Spinal cord (tissue), 9 donors: ENCODE measurements at regions not wholly inside any gene's neighbourhood (a gene's known extent, or its start where the extent isn't known, plus 50 kb on each side); places are given as distances from the start of the nearest gene placed in this dataset.

ENCODE experiments used
- DNase-seq, 6 donors: peaks; one replicate each; pipeline versions ENCODE4 v3.0.0 to v3.0.0-alpha.2; 2013 to 2015; ENCODE audit warnings: low spot score in 6 of 6, low read depth in 4 of 6
- H3K27ac ChIP-seq: one replicate; pipeline ENCODE4 v1.5.1; 2013; ENCODE audit warnings: low read depth, low read length, control low read depth
- H3K27me3 ChIP-seq: one replicate; pipeline ENCODE4 v1.6.1; 2013; ENCODE audit warnings: low read length; ENCODE audit not compliant: control insufficient read depth, insufficient read depth
- H3K36me3 ChIP-seq: one replicate; pipeline ENCODE4 v1.6.1; 2013; ENCODE audit warnings: low read length; ENCODE audit not compliant: control insufficient read depth, insufficient read depth
- H3K4me1 ChIP-seq: one replicate; pipeline ENCODE4 v1.6.1; 2013; ENCODE audit warnings: low read length; ENCODE audit not compliant: control insufficient read depth, insufficient read depth
- H3K4me3 ChIP-seq: one replicate; pipeline ENCODE4 v1.5.1; 2013; ENCODE audit warnings: low read depth, low read length, control low read depth
- H3K9me3 ChIP-seq: one replicate; pipeline ENCODE4 v1.6.1; 2013; ENCODE audit warnings: low read length; ENCODE audit not compliant: control insufficient read depth, insufficient read depth
- WGBS: methylation state at CpG from one replicate; pipeline ENCODE4 v1.1.5; 2013; ENCODE audit warnings: missing lambda C conversion rate; ENCODE audit not compliant: insufficient coverage; 5-methylcytosine and 5-hydroxymethylcytosine counted together
- donor health status: healthy.

- Histone ChIP-seq H3K36me3 (no peaks in the 10 kb centered on the region), H3K9me3 (no peaks in the 10 kb centered on the region), H3K27me3 (no peaks in the 10 kb centered on the region), H3K4me1 (peaks cover 14% of the 10 kb centered on the region), H3K27ac (no peak overlapping the region), H3K4me3 (no peak overlapping the region)
- no peak for DNase-seq
Measured at GRCh38 chr10:71123023-71123422, 89.3 kb upstream of the UNC5B start.

- no peak for DNase-seq
- no peaks in the 10 kb centered on the region for H3K27me3 ChIP-seq
- 85% methylated on average over 10 of the region's 13 CpGs for WGBS
- no peaks in the 10 kb centered on the region for H3K9me3 ChIP-seq
- H3K27ac ChIP-seq = no peak overlapping the region
- peaks cover 14% of the 10 kb centered on the region for H3K4me1 ChIP-seq
- no peaks in the 10 kb centered on the region for H3K36me3 ChIP-seq
- no peak overlapping the region for H3K4me3 ChIP-seq
Measured at GRCh38 chr10:71124921-71125748, 87.2 kb upstream of the UNC5B start.

GRCh38 chr10:71125749-71126107, 86.6 kb upstream of the UNC5B start:
- WGBS = 89% methylated on average over 3 of the region's 4 CpGs
- no peak overlapping the region for H3K27ac ChIP-seq
- H3K9me3 ChIP-seq = no peaks in the 10 kb centered on the region
- DNase-seq = no peak
- peaks cover 14% of the 10 kb centered on the region for H3K4me1 ChIP-seq
- no peaks in the 10 kb centered on the region for H3K36me3 ChIP-seq
- H3K4me3 ChIP-seq = no peak overlapping the region
- H3K27me3 ChIP-seq = no peaks in the 10 kb centered on the region

- peaks cover 14% of the 10 kb centered on the region for H3K4me1 ChIP-seq
- no peak overlapping the region for H3K4me3 ChIP-seq
- DNase-seq = no peak
- H3K9me3 ChIP-seq = no peaks in the 10 kb centered on the region
- no peak overlapping the region for H3K27ac ChIP-seq
- no peaks in the 10 kb centered on the region for H3K36me3 ChIP-seq
- WGBS = 95% methylated on average over 7 of the region's 7 CpGs
- no peaks in the 10 kb centered on the region for H3K27me3 ChIP-seq
Measured at GRCh38 chr10:71126432-71126831, 85.9 kb upstream of the UNC5B start.

- H3K27ac ChIP-seq = no peak overlapping the region
- H3K4me3 ChIP-seq = no peak overlapping the region
Measured at GRCh38 chr10:71127104-71127503, 85.3 kb upstream of the UNC5B start.

DNA sequence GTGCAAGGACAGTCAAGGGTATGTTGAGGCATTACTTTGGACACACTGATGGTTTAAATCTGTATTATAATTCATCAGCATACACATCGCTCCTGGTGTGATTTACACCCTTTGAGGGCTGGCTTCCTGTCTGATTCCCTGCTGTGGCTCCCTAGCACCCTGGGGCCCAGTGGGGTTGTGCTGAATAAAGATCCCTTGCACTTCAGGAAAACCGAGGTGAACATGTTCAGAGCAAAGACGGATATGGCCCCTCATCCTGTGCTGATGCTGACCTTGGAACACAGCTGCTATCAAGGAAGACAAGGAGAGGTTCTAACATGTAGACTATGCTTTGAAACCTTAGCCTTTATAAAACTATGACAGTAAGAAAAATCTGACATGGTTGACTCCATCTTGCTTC, 84.6 kb upstream of the UNC5B start:
- Histone ChIP-seq H3K9me3 (no peaks in the 10 kb centered on the region), H3K27me3 (no peaks in the 10 kb centered on the region), H3K4me3 (no peak overlapping the region), H3K4me1 (peaks cover 19% of the 10 kb centered on the region), H3K36me3 (no peaks in the 10 kb centered on the region), H3K27ac (no peak overlapping the region)
- DNase-seq = no peak
- 59% methylated on average over 2 of the region's 3 CpGs for WGBS

More at GRCh38 chr10:71127104-71127503, 85.3 kb upstream of the UNC5B start:
- Histone ChIP-seq H3K36me3 (no peaks in the 10 kb centered on the region), H3K4me1 (peaks cover 14% of the 10 kb centered on the region), H3K27me3 (no peaks in the 10 kb centered on the region), H3K9me3 (no peaks in the 10 kb centered on the region)
- DNase-seq = no peak
- WGBS = 81% methylated on average over 5 of the region's 5 CpGs

DNA sequence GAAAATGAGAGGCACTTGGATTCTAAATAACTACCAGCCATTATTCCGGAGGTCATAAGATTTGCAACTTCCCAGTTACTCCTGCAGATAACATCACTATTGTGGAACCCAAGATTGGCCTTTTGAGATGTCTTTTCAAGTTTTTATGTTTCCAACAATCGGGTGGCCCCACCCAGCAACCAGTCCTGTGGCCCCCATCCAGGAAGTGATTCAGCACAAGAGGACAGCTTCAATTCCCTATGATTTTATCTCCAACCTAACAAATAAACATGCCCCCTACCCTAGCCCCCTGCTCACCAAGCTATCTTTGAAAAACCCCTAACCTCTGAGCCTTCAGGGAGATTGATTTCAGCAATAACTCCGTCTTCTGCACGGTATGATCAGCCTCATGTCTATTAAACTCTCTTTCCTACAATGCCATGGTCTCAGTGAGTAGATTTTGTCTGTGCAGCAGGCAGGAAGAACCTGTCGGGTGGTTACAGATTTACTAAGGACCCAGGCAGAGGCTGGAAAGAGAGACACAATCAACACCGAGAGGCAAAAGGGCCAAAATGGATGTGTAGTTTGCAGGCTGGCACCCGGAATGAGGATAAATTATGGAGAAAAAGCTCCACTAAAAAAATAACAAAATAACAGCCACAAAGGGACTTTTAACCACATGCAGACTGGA, 83.9 kb upstream of the UNC5B start:
- 30% methylated on average over 3 of the region's 7 CpGs for WGBS
- H3K36me3 ChIP-seq = no peaks in the 10 kb centered on the region
- no peaks in the 10 kb centered on the region for H3K9me3 ChIP-seq
- no peaks in the 10 kb centered on the region for H3K27me3 ChIP-seq
- no peak overlapping the region for H3K4me3 ChIP-seq
- H3K27ac ChIP-seq = no peak overlapping the region
- H3K4me1 ChIP-seq = peaks cover 19% of the 10 kb centered on the region
- peak in 1 of 6 donors; percentile 51 for DNase-seq

DNA sequence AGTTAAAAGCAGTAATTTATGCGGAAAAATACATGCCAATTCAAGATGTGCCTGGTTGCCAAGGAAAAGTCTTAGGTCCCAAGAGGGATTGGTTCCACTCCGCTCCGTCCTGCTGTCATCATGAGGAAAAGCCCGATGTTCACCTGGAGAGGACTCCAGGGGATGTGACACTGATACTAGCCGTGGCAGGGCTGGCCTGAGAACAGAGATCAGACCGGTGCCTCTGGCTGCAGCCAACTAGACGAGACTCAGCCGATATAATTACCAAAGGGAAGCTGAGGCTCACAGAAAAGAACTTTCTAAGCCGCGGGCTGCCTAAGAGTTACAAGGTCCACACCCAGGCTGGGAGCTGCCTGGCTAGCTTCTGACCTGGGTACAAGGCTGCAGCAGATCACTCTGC, 81.3 kb upstream of the UNC5B start:
- DNase-seq = peak in 1 of 6 donors; percentile 5
- no peaks in the 10 kb centered on the region for H3K27me3 ChIP-seq
- no peaks in the 10 kb centered on the region for H3K9me3 ChIP-seq
- H3K4me3 ChIP-seq = no peak overlapping the region
- 60% methylated on average over 10 of the region's 10 CpGs for WGBS
- H3K36me3 ChIP-seq = no peaks in the 10 kb centered on the region
- no peak overlapping the region for H3K27ac ChIP-seq
- H3K4me1 ChIP-seq = peaks cover 23% of the 10 kb centered on the region

DNA sequence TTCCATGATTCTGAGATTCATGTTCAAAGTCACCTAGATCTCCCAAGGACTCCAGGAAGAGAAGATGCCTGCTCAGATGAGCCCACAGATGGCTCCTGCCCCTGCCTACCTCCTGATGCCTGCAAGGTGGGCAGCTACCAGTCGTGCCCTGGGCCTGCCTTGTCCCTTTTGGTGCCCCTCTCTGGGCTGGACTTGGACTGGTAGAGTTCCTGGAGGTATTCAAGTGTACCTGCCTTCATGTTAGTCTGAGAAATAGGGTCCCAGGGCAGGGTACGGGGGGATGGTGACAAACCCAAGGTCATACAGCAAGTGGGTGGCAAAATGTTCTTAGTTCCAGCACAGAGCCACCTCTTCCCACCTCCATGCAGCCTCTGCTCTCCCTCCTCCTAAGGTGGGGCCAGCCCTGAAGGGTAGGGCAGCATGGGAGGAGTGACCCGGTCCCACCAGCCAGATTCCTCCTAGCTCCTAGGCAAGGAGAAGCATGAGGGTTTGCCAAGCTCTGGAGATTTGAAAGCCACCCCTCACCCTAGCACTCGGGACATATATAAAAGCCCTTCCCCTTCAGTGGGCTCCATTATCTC, 80.8 kb upstream of the UNC5B start:
- DNase-seq = no peak
- 92% methylated on average over 3 of the region's 4 CpGs for WGBS

More for the DNA sequence above, 80.8 kb upstream of the UNC5B start:
- Histone ChIP-seq H3K36me3 (no peaks in the 10 kb centered on the region), H3K27ac (no peak overlapping the region), H3K4me1 (peaks cover 24% of the 10 kb centered on the region), H3K27me3 (no peaks in the 10 kb centered on the region), H3K4me3 (no peak overlapping the region), H3K9me3 (no peaks in the 10 kb centered on the region)
